PC-9 (cell line): ENCODE measurements at regions not wholly inside any gene's neighbourhood (a gene's known extent, or its start where the extent isn't known, plus 50 kb on each side); places are given as distances from the start of the nearest gene placed in this dataset.

Experiments
- CTCF ChIP-seq: fragments of 200-600 bp; sonication (generic); conservative IDR thresholded peaks from 2 replicates; pipeline ENCODE4 v1.6.1; 2017; ENCODE audit warnings: mixed run types, antibody characterized with exemption, mild to moderate bottlenecking, moderate library complexity
- EZH2 ChIP-seq: fragments of 200-600 bp; sonication (generic); IDR thresholded peaks from 2 replicates; pipeline ENCODE4 v1.8.0; 2017; ENCODE audit warnings: antibody characterized with exemption, low read depth

DNA sequence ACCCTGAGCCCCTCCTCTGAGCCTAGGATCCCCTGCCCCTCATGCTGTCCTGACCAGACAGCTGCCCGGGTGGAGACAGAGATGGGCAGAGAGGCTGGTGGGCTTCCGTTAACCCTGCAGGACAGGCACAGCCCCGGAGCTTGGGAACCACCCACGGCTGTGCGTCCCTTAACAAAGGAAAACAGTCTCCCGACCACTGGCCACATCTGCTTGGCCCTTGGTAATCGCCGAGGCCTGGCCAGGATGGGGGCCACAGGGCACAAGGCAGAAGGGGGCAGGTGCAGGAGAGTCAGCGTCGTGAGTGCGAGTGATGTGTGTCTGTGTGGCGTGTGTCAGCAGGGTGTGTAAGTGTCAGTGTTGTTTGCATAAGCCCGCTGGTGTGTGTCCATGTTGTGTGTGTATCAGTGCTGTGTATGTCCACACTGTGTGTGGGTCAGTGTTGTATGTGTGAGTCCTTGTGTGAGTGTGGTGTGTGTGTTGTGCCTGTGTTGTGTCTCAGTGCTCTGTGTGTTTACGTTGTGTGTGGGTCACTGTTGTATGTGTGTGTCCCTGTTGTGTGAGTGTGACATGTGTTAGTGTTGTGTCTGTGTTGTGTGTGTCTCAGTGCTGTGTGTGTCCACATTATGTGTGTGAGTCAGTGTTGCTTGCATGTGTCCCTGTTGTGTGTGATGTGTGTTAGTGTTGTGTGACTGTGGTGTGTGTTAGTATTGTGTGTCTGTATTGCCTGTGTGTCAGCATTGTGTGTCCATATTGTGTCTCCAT is 369.5 kb downstream of the BRD1 start:
- TF ChIP-seq CTCF (no peak), EZH2 (no peak)
